ENCODE measurements at regions not wholly inside any gene's neighbourhood (a gene's known extent, or its start where the extent isn't known, plus 50 kb on each side); places are given as distances from the start of the nearest gene placed in this dataset.

DNA sequence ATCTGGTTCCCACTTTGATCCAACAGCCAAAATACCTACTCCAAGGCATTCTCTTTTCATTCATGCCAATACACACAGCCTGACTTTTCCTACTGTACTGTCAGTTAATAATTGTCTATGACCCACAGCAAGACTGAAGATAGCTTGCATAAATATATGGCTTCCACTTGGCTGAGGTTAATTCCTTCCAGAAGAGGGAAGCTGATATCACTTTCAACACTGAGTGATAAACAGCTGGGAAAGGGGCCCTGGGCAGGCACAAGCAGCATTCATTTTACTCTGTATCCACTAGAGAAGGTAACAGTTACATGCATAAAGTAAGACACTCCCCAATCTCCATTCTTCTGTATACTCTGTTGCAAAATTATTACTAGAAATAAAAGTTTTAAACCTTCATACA lies 200.2 kb upstream of the UGT8 start:
- in situ Hi-C loops (cut with HindIII; ENCODE audit: low pct_ligation_motif_present, low sequenced_read_pairs): no loop called here
- Histone ChIP-seq H3K27ac (no peak overlapping the region), H3K27me3 (replicated peaks) (no peaks in the 10 kb centered on the region), H3K4me3 (ENCODE audit: low read depth, low read length) (no peak overlapping the region), H3K36me3 (replicated peaks) (no peaks in the 10 kb centered on the region)
- DNase-seq: no peak
- TF ChIP-seq, protein P1, sequence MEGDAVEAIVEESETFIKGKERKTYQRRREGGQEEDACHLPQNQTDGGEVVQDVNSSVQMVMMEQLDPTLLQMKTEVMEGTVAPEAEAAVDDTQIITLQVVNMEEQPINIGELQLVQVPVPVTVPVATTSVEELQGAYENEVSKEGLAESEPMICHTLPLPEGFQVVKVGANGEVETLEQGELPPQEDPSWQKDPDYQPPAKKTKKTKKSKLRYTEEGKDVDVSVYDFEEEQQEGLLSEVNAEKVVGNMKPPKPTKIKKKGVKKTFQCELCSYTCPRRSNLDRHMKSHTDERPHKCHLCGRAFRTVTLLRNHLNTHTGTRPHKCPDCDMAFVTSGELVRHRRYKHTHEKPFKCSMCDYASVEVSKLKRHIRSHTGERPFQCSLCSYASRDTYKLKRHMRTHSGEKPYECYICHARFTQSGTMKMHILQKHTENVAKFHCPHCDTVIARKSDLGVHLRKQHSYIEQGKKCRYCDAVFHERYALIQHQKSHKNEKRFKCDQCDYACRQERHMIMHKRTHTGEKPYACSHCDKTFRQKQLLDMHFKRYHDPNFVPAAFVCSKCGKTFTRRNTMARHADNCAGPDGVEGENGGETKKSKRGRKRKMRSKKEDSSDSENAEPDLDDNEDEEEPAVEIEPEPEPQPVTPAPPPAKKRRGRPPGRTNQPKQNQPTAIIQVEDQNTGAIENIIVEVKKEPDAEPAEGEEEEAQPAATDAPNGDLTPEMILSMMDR (IDR thresholded peaks at IDR 0.05; ENCODE audit: low read depth, low read length, missing control alignments): no peak

- TF ChIP-seq, protein P1 (IDR thresholded peaks at IDR 0.05; ENCODE audit: low read depth, low read length, missing control alignments): no peak
- DNase-seq: no peak
- Histone ChIP-seq H3K36me3 (replicated peaks) (no peaks in the 10 kb centered on the region), H3K27me3 (replicated peaks) (no peaks in the 10 kb centered on the region), H3K27ac (no peak overlapping the region), H3K4me3 (ENCODE audit: low read depth, low read length) (no peak overlapping the region)
- in situ Hi-C loops (cut with HindIII; ENCODE audit: low pct_ligation_motif_present, low sequenced_read_pairs): no loop called here
These were observed 199.5 kb upstream of the UGT8 start for GRCh38 chr4:114399105-114399504.

GRCh38 chr4:114400531-114400930 lies 198.1 kb upstream of the UGT8 start:
- in situ Hi-C loops (cut with HindIII; ENCODE audit: low pct_ligation_motif_present, low sequenced_read_pairs): no loop called here
- Histone ChIP-seq H3K36me3 (replicated peaks) (no peaks in the 10 kb centered on the region), H3K27me3 (replicated peaks) (no peaks in the 10 kb centered on the region), H3K27ac (no peak overlapping the region), H3K4me3 (ENCODE audit: low read depth, low read length) (no peak overlapping the region)
- no peak for DNase-seq
- TF ChIP-seq, protein P1 (IDR thresholded peaks at IDR 0.05; ENCODE audit: low read depth, low read length, missing control alignments): no peak

- H3K36me3 ChIP-seq (replicated peaks): no peaks in the 10 kb centered on the region
- H3K4me3 ChIP-seq (ENCODE audit: low read depth, low read length): no peak overlapping the region
- no peaks in the 10 kb centered on the region for H3K27me3 ChIP-seq (replicated peaks)
- TF ChIP-seq, protein P1 (IDR thresholded peaks at IDR 0.05; ENCODE audit: low read depth, low read length, missing control alignments): no peak
- in situ Hi-C loops (cut with HindIII; ENCODE audit: low pct_ligation_motif_present, low sequenced_read_pairs): no loop called here
- DNase-seq: no peak
- no peak overlapping the region for H3K27ac ChIP-seq
These were observed 197.1 kb upstream of the UGT8 start for GRCh38 chr4:114401483-114401882.

DNA sequence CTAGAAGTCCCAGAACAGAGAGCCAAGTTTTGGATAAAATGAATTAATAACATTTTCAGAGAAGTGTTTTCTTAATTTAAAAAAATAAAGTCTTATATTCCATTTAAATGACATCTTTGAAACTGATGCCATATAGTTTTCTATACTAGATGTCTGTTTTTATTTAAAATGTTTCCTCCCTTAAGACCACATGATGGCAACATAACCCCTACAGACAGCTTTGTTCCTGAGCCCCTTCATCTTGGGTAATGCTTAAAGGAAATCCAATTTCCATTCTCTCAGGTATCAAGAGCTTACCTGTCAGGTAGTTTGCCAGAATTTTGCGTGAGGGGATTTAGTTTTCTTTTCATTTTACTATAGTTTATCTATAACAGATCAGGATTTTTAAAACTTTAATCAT lies 181.4 kb upstream of the UGT8 start:
- Histone ChIP-seq H3K27ac (no peak overlapping the region), H3K4me3 (ENCODE audit: low read depth, low read length) (no peak overlapping the region), H3K27me3 (replicated peaks) (no peaks in the 10 kb centered on the region), H3K36me3 (replicated peaks) (no peaks in the 10 kb centered on the region)
- DNase-seq: no peak
- TF ChIP-seq, protein P1 (IDR thresholded peaks at IDR 0.05; ENCODE audit: low read depth, low read length, missing control alignments): peak; percentile 7
- in situ Hi-C loops (cut with HindIII; ENCODE audit: low pct_ligation_motif_present, low sequenced_read_pairs): no loop called here

- in situ Hi-C loops (cut with HindIII; ENCODE audit: low pct_ligation_motif_present, low sequenced_read_pairs): no loop called here
- Histone ChIP-seq H3K27ac (no peak overlapping the region), H3K36me3 (replicated peaks) (no peaks in the 10 kb centered on the region), H3K4me3 (ENCODE audit: low read depth, low read length) (no peak overlapping the region), H3K27me3 (replicated peaks) (no peaks in the 10 kb centered on the region)
- TF ChIP-seq, protein P1 (IDR thresholded peaks at IDR 0.05; ENCODE audit: low read depth, low read length, missing control alignments): no peak
- no peak for DNase-seq
These were observed 178.5 kb upstream of the UGT8 start for GRCh38 chr4:114420069-114420468.
